Astrocyte (in vitro differentiated cells and primary cell): ENCODE measurements at regions not wholly inside any gene's neighbourhood (a gene's known extent, or its start where the extent isn't known, plus 50 kb on each side); places are given as distances from the start of the nearest gene placed in this dataset.

Experiments
- DNase-seq: peaks from one replicate; pipeline ENCODE4 v3.0.0-alpha.2; 2010; ENCODE audit warnings: low read depth
- FAIRE-seq: peaks from 2 replicates; lab custom pipeline; 2011; peaks lifted over from hg19 to GRCh38; lab: Jason Lieb, UNC
- H2AFZ ChIP-seq: 2 replicates; pipeline ENCODE4 v1.6.0; 2012; ENCODE audit warnings: low read depth, low read length, inconsistent platforms
- H3K27ac ChIP-seq: 2 replicates; pipeline ENCODE4 v1.5.1; 2011; ENCODE audit warnings: low read depth, low read length, inconsistent platforms
- H3K27me3 ChIP-seq: 2 replicates; pipeline ENCODE4 v1.6.0; 2011; ENCODE audit warnings: low read length, inconsistent platforms; ENCODE audit not compliant: insufficient read depth
- H3K36me3 ChIP-seq: 2 replicates; pipeline ENCODE4 v1.5.1; 2011; ENCODE audit warnings: low read length, inconsistent platforms; ENCODE audit not compliant: insufficient read depth
- H3K4me1 ChIP-seq: 2 replicates; pipeline ENCODE4 v1.5.1; 2011; ENCODE audit warnings: low read length, inconsistent platforms; ENCODE audit not compliant: insufficient read depth
- H3K4me2 ChIP-seq: 2 replicates; pipeline ENCODE4 v1.6.0; 2012; ENCODE audit warnings: low read length, inconsistent platforms
- H3K4me3 ChIP-seq: 2 replicates; pipeline ENCODE4 v1.5.1; 2011; ENCODE audit warnings: low read depth, mild to moderate bottlenecking, low read length, inconsistent platforms; ENCODE audit not compliant: insufficient read depth
- H3K79me2 ChIP-seq: 2 replicates; pipeline ENCODE4 v1.6.0; 2012; ENCODE audit warnings: mild to moderate bottlenecking, low read length, inconsistent platforms; ENCODE audit not compliant: insufficient read depth
- H3K9ac ChIP-seq: 2 replicates; pipeline ENCODE4 v1.6.0; 2012; ENCODE audit warnings: mild to moderate bottlenecking, low read length, inconsistent platforms
- H3K9me3 ChIP-seq: 2 replicates; pipeline ENCODE4 v1.5.1; 2012; ENCODE audit warnings: low read depth, mild to moderate bottlenecking, low read length, inconsistent platforms; ENCODE audit not compliant: insufficient read depth
- H4K20me1 ChIP-seq: 2 replicates; pipeline ENCODE4 v1.6.0; 2012; ENCODE audit warnings: low read length, inconsistent platforms; ENCODE audit not compliant: insufficient read depth
- H3K27ac Mint-ChIP-seq: one replicate; pipeline ENCODE4 v1.8.0; 2021; ENCODE audit warnings: mild to moderate bottlenecking, mixed read lengths; ENCODE audit not compliant: unreplicated experiment
- H3K27me3 Mint-ChIP-seq: one replicate; pipeline ENCODE4 v1.8.0; 2021; ENCODE audit warnings: low read depth, mixed read lengths; ENCODE audit not compliant: unreplicated experiment
- H3K36me3 Mint-ChIP-seq: one replicate; pipeline ENCODE4 v1.8.0; 2021; ENCODE audit warnings: low read depth, mixed read lengths; ENCODE audit not compliant: unreplicated experiment
- H3K4me1 Mint-ChIP-seq: one replicate; pipeline ENCODE4 v1.8.0; 2021; ENCODE audit warnings: low read depth, mixed read lengths; ENCODE audit not compliant: unreplicated experiment
- H3K4me3 Mint-ChIP-seq: one replicate; pipeline ENCODE4 v1.8.0; 2021; ENCODE audit warnings: mild to moderate bottlenecking, moderate library complexity, mixed read lengths; ENCODE audit not compliant: unreplicated experiment
- H3K9me3 Mint-ChIP-seq: one replicate; pipeline ENCODE4 v1.8.0; 2021; ENCODE audit warnings: mild to moderate bottlenecking, mixed read lengths; ENCODE audit not compliant: unreplicated experiment
- EZH2 ChIP-seq: IDR thresholded peaks from 2 replicates; pipeline ENCODE4 v1.6.1; 2012; ENCODE audit warnings: mild to moderate bottlenecking, low read length, inconsistent platforms; ENCODE audit not compliant: insufficient read depth
- TF ChIP-seq, protein P1 (sequence below): IDR thresholded peaks from 2 replicates; pipeline ENCODE4 v1.5.1; 2011; ENCODE audit warnings: low read depth, mild to moderate bottlenecking, inconsistent platforms, low read length, moderate library complexity; ENCODE audit not compliant: insufficient read depth

GRCh38 chr4:24190761-24191695 is 301.2 kb upstream of the PPARGC1A start:
- Histone ChIP-seq H2AFZ (no peak overlapping the region), H3K36me3 (no peaks in the 10 kb centered on the region), H3K4me3 (no peak overlapping the region), H3K27me3 (no peaks in the 10 kb centered on the region), H3K4me2 (no peak overlapping the region), H3K27ac (no peak overlapping the region), H3K4me1 (no peaks in the 10 kb centered on the region), H4K20me1 (no peaks in the 10 kb centered on the region), H3K79me2 (no peaks in the 10 kb centered on the region), H3K9me3 (no peaks in the 10 kb centered on the region), H3K9ac (no peak overlapping the region)
- Mint-ChIP-seq H3K4me3 (no peak overlapping the region), H3K4me1 (peaks cover 2% of the 10 kb centered on the region), H3K27ac (no peak overlapping the region), H3K9me3 (no peaks in the 10 kb centered on the region), H3K36me3 (no peaks in the 10 kb centered on the region), H3K27me3 (peaks cover 4% of the 10 kb centered on the region)
- no peak for DNase-seq
- TF ChIP-seq, protein P1, sequence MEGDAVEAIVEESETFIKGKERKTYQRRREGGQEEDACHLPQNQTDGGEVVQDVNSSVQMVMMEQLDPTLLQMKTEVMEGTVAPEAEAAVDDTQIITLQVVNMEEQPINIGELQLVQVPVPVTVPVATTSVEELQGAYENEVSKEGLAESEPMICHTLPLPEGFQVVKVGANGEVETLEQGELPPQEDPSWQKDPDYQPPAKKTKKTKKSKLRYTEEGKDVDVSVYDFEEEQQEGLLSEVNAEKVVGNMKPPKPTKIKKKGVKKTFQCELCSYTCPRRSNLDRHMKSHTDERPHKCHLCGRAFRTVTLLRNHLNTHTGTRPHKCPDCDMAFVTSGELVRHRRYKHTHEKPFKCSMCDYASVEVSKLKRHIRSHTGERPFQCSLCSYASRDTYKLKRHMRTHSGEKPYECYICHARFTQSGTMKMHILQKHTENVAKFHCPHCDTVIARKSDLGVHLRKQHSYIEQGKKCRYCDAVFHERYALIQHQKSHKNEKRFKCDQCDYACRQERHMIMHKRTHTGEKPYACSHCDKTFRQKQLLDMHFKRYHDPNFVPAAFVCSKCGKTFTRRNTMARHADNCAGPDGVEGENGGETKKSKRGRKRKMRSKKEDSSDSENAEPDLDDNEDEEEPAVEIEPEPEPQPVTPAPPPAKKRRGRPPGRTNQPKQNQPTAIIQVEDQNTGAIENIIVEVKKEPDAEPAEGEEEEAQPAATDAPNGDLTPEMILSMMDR = no peak
- no peak for TF ChIP-seq EZH2
- no peak for FAIRE-seq

DNA sequence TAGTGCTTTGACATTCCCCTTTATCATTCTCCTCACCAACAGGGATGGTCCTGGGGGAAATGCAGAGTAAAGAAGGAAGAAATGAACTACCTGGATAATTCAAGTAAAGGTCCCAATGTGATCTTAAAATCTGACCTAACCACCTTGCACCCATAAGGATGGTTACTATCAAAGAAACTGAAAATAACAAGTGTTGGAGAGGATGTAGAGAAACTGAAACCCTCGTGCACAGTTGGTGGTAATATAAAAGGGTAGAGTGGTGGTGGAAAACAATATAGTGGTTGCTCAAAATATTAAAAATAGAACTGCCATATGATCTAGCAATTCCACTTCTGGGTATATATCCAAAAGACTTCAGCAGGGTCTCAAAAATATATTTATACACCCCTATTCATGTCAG is 298.6 kb upstream of the PPARGC1A start:
- no peak overlapping the region for H3K4me2 ChIP-seq
- no peaks in the 10 kb centered on the region for H3K9me3 ChIP-seq
- H2AFZ ChIP-seq = no peak overlapping the region
- H3K9ac ChIP-seq = no peak overlapping the region
- H4K20me1 ChIP-seq = no peaks in the 10 kb centered on the region
- no peaks in the 10 kb centered on the region for H3K27me3 ChIP-seq
- no peak overlapping the region for H3K4me3 ChIP-seq
- Mint-ChIP-seq H3K9me3 (no peaks in the 10 kb centered on the region), H3K4me3 (no peak overlapping the region), H3K27ac (no peak overlapping the region), H3K36me3 (no peaks in the 10 kb centered on the region), H3K27me3 (peaks cover 4% of the 10 kb centered on the region), H3K4me1 (no peaks in the 10 kb centered on the region)
- H3K4me1 ChIP-seq = no peaks in the 10 kb centered on the region
- FAIRE-seq = no peak
- no peaks in the 10 kb centered on the region for H3K79me2 ChIP-seq
- no peak for DNase-seq
- H3K27ac ChIP-seq = no peak overlapping the region
- TF ChIP-seq, protein P1 = no peak
- TF ChIP-seq EZH2 = no peak
- no peaks in the 10 kb centered on the region for H3K36me3 ChIP-seq

DNA sequence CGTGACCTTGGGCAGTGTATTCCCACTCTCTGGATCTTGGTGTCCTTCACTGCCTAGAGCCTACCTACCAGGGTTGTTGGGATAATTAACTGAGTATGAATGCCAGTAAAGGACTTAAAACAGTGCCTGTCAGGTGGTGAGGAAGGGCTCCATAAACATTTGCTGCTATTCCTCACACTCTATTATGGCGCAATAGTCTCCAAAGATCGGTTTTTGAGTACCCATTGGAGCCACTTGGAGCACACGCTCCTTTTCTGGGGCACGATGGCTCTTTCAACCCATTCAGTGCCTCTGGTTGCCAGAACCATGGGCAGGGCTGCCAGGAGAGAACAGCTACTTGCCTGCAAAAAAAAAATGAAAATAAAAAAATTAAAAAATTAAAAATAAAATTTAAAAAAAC is 296.6 kb upstream of the PPARGC1A start:
- Histone ChIP-seq H3K4me1 (no peaks in the 10 kb centered on the region), H3K79me2 (no peaks in the 10 kb centered on the region), H2AFZ (no peak overlapping the region), H3K4me3 (no peak overlapping the region), H3K9ac (no peak overlapping the region), H3K36me3 (no peaks in the 10 kb centered on the region), H3K9me3 (no peaks in the 10 kb centered on the region), H3K27ac (no peak overlapping the region), H4K20me1 (no peaks in the 10 kb centered on the region), H3K27me3 (no peaks in the 10 kb centered on the region), H3K4me2 (no peak overlapping the region)
- Mint-ChIP-seq H3K27me3 (peaks cover 5% of the 10 kb centered on the region), H3K4me3 (no peak overlapping the region), H3K9me3 (no peaks in the 10 kb centered on the region), H3K36me3 (no peaks in the 10 kb centered on the region), H3K27ac (no peak overlapping the region), H3K4me1 (no peaks in the 10 kb centered on the region)
- DNase-seq (no peak), FAIRE-seq (no peak)
- TF ChIP-seq, protein P1 = no peak
